HG02870 (cell line): ENCODE measurements at regions not wholly inside any gene's neighbourhood (a gene's known extent, or its start where the extent isn't known, plus 50 kb on each side); places are given as distances from the start of the nearest gene placed in this dataset.
A peak's percentile ranks its signal among the peaks of the same experiment; 100 is the strongest.
"Not testable (repeated sequence)": the region's sequence is repeated elsewhere in the genome, so short reads cannot be mapped to it uniquely, and the experiment has no call there.

Experiments used
- ATAC-seq: cut with Tn5 transposase; IDR thresholded peaks from one replicate; pipeline ENCODE4 v1.9.1; 2021; ENCODE audit warnings: mild to moderate bottlenecking, moderate library complexity; ENCODE audit not compliant: unreplicated experiment

DNA sequence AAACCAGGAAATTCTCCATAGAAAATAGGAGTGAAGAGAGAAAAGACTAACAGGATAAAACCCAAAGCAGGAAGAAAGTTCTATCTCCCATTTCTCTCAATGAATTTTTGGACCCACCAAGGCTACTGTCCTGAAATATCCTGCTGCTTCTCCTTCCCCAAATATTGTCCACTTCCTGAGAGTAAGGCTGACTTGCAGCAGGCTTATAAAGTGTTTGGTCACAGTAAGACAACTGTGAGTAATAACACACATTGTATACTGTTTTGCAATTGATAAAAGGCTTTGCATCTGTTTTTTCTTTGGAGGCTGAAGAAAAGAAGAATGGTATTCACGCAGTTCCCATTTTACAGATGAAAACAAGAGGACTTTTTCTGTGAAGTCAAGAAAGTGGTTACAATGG is 52.8 kb downstream of the FOXD4L6 start:
- not testable (repeated sequence) for ATAC-seq

DNA sequence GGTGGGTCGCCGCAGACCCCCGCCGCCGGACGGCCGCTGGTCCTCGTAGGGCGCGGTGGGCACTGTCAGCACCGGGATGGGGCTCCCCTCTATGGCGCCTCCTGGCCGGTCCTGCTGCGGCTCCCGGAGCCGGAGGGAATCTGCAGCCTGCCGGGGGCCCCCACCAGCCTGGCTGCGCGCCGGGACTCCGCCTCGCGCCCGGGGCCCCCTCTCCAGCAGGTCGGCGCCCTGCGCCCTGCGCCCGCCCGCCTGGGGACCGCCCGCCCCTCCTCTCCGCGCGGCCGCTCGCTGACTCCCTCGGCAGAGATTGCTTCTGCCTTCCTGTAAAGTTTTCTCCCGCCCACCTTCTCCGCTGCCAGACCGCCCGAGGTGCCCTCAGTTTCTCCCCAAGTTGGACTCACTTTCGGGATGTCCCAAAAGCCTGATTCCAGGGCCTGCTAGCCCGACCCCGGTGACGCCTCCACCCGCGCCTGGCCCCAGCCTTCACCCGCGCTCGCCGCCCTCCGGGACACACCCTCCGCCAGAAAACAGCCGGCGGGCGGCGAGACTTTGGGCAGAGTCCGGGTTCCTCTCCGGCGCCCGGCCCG is 54.0 kb downstream of the FOXD4L6 start:
- ATAC-seq: peak; percentile 54

- ATAC-seq: not testable (repeated sequence)
These were observed 54.8 kb downstream of the FOXD4L6 start for GRCh38 chr9:41073471-41074243.

DNA sequence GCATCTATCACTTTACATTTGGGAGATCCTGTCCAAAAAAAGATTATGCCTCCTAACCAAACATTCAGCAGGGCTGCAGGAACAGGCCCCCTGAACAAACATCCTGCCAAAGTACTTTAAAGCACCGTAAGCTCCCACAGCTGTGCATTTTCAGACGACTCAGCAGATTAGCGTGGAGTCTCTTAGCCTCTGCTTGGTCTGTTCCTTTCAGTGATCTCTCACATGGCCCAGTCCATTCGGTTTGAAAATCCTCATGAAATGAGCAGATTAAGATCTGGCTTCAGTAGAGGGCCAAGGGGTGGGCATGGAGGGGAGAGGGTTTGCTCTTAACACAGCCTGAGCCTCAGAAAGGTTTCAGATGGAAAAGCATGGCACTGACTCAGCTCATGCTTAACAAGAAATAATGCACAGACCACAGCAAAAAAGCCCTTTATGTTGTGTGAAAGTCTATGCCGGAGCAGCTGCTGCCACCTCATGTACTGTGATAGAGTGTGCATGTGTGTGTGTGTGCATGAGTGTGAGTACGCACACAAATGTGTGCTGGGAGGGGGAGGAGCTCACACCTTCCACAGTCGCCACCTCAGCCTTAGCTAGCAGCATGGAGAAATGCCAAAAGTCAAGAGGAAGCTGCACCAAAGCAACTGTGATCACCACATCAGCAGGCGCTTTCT is 64.2 kb downstream of the FOXD4L6 start:
- peak; percentile 61 for ATAC-seq

DNA sequence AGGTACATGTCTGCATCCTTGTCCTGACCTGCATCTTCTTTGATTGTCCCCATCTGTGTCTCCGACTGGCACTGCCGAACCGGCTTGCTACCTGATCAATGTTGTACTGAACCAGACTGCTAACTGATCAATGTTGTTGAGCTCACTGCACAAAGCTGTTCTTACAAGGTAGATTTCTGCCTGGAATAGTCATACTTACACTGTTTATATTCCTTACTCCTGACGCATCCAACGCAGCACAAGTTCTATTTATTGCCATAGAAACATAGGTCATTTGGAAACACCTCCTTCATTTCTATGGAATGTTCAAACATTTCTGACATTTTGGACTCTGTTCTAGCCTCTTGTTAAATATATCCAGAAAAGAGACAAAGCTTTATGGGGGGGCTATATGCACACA is 65.2 kb downstream of the FOXD4L6 start:
- ATAC-seq: not testable (repeated sequence)

GRCh38 chr9:41059603-41060002 is 68.9 kb downstream of the FOXD4L6 start:
- ATAC-seq: not testable (repeated sequence)

GRCh38 chr9:41053666-41054363 is 74.7 kb downstream of the FOXD4L6 start:
- ATAC-seq: peak; percentile 75

- ATAC-seq: not testable (repeated sequence)
These were observed 79.8 kb downstream of the FOXD4L6 start for GRCh38 chr9:41048672-41049071.

GRCh38 chr9:41047792-41048191 is 80.7 kb downstream of the FOXD4L6 start:
- not testable (repeated sequence) for ATAC-seq

DNA sequence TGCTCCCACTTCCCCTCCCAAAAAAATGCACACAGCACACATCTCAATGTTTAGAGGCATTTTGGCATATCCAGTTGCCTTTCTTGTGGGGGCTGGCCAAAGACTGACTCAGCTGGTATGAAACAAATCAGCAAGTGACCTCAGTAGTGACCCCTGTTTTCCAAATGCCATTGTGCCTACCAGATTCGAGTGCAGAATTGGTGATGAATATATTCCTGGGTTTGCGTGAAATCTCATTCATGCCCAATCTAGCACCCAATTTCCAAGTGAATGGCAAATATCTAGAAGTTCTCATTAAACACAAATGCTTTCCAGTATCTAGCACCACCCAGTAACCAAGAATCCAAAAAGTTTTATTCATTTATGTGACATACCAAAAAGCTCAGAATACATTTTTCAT is 83.6 kb downstream of the FOXD4L6 start:
- not testable (repeated sequence) for ATAC-seq

GRCh38 chr9:41043433-41043832 is 85.0 kb downstream of the FOXD4L6 start:
- ATAC-seq: not testable (repeated sequence)

- ATAC-seq: not testable (repeated sequence)
These were observed 86.4 kb downstream of the FOXD4L6 start for GRCh38 chr9:41042111-41042510.

DNA sequence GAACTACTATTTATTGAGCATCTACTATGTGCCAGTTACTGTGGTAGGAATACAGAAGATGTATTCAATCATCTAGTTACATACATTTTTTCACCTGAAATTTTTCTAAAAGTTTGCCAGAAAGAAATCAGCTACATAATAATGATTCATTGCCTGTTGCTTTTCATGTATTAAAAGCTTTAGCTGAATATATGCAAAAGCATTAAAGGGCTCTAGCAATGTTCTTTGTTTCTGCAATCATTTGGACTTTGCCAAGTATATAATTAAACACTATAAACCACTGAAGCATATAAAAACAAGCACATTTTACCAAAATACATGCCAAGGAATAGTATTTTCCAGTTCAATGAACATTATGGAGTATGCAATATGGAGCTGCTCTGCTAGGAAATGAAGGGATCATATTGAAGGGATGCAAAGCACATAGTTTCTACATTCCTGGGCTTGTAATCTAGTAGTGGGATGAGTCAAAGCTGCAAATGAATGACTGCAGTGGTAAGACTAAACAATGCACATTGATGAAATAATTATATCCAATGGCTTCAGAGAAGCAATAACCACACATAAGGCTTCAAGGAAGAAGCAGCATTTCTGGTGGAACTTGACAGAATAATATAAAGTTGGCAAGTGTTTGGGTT is 87.7 kb downstream of the FOXD4L6 start:
- not testable (repeated sequence) for ATAC-seq

GRCh38 chr9:41035276-41035675 is 93.2 kb downstream of the FOXD4L6 start:
- not testable (repeated sequence) for ATAC-seq

- ATAC-seq: not testable (repeated sequence)
These were observed 93.7 kb downstream of the FOXD4L6 start for GRCh38 chr9:41034699-41035197.

DNA sequence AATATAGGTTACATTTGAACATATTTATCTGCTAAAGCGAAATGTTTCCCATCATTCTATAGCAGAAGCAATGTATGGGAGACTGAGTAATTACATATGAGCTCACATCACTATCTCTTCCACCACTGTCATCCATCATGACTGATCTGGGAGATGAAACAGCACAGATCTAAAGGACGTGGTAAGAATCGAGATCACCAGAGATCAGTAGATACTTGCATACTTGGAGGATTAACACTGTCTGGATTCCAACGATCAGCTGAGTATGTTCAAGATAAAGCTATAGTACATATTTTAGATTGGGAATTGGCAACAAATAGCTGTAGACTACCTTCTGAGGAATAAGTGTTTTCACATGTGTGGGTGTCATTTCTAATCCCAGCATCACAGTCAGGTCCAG is 94.6 kb downstream of the FOXD4L6 start:
- not testable (repeated sequence) for ATAC-seq

DNA sequence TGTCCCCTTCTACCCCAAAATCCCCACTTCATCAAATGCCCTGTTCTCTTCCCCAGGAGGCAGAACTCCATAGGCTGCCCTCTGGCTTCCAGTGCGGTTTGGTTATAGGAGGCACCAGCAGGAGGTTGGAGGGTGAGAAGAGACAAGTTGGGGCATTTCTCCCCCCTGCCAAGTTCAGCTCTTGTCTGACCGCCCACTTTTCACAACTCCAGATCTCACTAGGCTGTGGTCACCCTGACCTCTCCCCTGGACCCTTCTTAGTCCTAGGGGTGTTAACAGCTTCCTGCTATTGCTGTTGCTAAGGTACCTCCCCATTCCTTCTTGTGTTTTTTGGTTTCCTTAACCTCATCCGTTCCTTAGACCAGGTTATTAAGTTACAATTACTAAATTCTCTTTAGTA is 95.1 kb downstream of the FOXD4L6 start:
- not testable (repeated sequence) for ATAC-seq

DNA sequence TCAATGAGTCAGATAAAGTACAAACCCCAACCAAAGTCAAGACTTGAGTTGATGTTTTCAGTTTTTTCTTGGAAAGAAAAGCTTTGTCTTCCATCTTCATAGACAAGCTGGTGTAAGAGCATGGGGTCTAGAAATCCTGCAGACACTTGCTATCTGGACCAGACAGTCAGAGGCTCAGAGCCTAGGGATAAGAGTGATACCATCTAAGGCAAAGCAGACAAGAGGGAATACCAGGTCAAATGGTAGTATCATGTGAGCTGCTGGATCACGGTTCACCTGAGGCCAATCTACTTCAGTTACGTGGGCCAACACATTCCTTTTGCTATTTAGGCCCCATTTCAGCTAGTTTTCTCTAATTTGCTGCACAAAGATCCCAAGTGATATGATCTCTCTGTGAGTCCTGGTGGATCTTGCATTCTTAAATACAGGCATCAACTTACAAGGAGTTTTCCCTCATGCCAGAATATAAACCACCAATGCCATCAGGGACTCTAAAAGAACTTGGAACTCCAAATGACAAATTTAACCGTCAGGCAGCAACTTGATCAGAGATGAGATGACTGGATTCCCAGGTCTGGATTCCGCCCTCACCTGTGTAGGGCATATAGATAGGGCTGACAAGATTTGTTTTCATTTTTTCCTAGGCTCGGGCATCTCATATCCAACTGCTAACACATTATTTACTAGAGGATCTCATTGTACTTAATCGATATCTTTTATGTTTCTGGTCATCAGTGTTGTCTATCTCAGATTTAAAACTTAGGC is 101.4 kb downstream of the FOXD4L6 start:
- ATAC-seq: not testable (repeated sequence)

DNA sequence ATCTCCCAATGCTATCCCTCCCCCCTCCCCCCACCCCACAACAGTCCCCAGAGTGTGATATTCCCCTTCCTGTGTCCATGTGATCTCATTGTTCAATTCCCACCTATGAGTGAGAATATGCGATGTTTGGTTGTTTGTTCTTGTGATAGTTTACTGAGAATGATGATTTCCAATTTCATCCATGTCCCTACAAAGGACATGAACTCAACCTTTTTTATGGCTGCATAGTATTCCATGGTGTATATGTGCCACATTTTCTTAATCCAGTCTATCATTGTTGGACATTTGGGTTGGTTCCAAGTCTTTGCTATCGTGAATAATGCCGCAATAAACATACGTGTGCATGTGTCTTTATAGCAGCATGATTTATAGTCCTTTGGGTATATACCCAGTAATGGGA is 106.1 kb downstream of the FOXD4L6 start:
- ATAC-seq: not testable (repeated sequence)
